CD14-positive monocyte (primary cell): ENCODE measurements at regions not wholly inside any gene's neighbourhood (a gene's known extent, or its start where the extent isn't known, plus 50 kb on each side); places are given as distances from the start of the nearest gene placed in this dataset.
"Not testable (repeated sequence)": the region's sequence is repeated elsewhere in the genome, so short reads cannot be mapped to it uniquely, and the experiment has no call there.

Experiments used
- DNase-seq, 3 donors: peaks; one replicate each; pipeline ENCODE4 v3.0.0-alpha.2; 2011 to 2022
- H2AFZ ChIP-seq: 2 replicates; pipeline ENCODE4 v1.6.0; 2012; ENCODE audit warnings: mild to moderate bottlenecking, low read depth, low read length, inconsistent platforms; ENCODE audit not compliant: insufficient read depth, poor library complexity, severe bottlenecking
- H3K27ac ChIP-seq, 2 donors: 1 replicate in 1 of 2; 2 replicates in 1 of 2; pipeline ENCODE4 v1.5.1; 2012 to 2013; ENCODE audit warnings: low read length in 2 of 2, control low read depth in 1 of 2, inconsistent platforms in 1 of 2, low read depth in 1 of 2, mild to moderate bottlenecking in 1 of 2
- H3K27me3 ChIP-seq, 2 donors: one replicate each; pipeline versions ENCODE4 v1.6.0 to v1.6.1; 2011 to 2013; ENCODE audit warnings: low read length in 2 of 2; ENCODE audit not compliant: control insufficient read depth in 2 of 2, insufficient read depth in 2 of 2
- H3K36me3 ChIP-seq, 2 donors: replicated peaks in 1 of 2; 1 replicate in 1 of 2; 2 replicates in 1 of 2; pipeline versions ENCODE4 v1.5.1 to v1.6.1; 2012 to 2013; ENCODE audit warnings: low read length in 2 of 2, control low read depth in 1 of 2, inconsistent platforms in 1 of 2, mild to moderate bottlenecking in 1 of 2; ENCODE audit not compliant: insufficient read depth in 2 of 2, control insufficient read depth in 1 of 2
- H3K4me1 ChIP-seq, 2 donors: 1 replicate in 1 of 2; 2 replicates in 1 of 2; pipeline versions ENCODE4 v1.5.1 to v1.6.1; 2012 to 2013; ENCODE audit warnings: low read length in 2 of 2, control low read depth in 1 of 2, inconsistent platforms in 1 of 2, mild to moderate bottlenecking in 1 of 2, moderate library complexity in 1 of 2; ENCODE audit not compliant: insufficient read depth in 2 of 2, control insufficient read depth in 1 of 2
- H3K4me2 ChIP-seq: replicated peaks from 2 replicates; pipeline ENCODE3; 2012; ENCODE audit warnings: low read length, moderate library complexity, mild to moderate bottlenecking; ENCODE audit not compliant: poor library complexity, severe bottlenecking; ENCODE audit errors: extremely low read depth
- H3K4me3 ChIP-seq, 3 experiments: fragments of 200-600 bp in 1 of 3; sonication (generic) in 1 of 3; replicated peaks in 1 of 3; 1 replicate in 2 of 3; 2 replicates in 1 of 3; pipeline ENCODE4 v1.5.1; 2011 to 2013; ENCODE audit warnings: low read length in 3 of 3, mild to moderate bottlenecking in 3 of 3, control low read depth in 2 of 3, low read depth in 2 of 3, inconsistent platforms in 1 of 3, moderate library complexity in 1 of 3
- H3K79me2 ChIP-seq: 2 replicates; pipeline ENCODE4 v1.6.0; 2012; ENCODE audit warnings: mild to moderate bottlenecking, control low read depth, inconsistent platforms, low read length, moderate library complexity; ENCODE audit not compliant: insufficient read depth
- H3K9ac ChIP-seq: 2 replicates; pipeline ENCODE4 v1.6.0; 2017; ENCODE audit warnings: low read length, mild to moderate bottlenecking; ENCODE audit not compliant: insufficient read depth, poor library complexity, severe bottlenecking
- H3K9me3 ChIP-seq, 2 donors: replicated peaks in 1 of 2; 1 replicate in 1 of 2; 2 replicates in 1 of 2; pipeline versions ENCODE4 v1.5.1 to v1.6.1; 2012 to 2013; ENCODE audit warnings: low read length in 2 of 2, control low read depth in 1 of 2; ENCODE audit not compliant: control insufficient read depth in 1 of 2, insufficient read depth in 1 of 2
- H4K20me1 ChIP-seq: 2 replicates; pipeline ENCODE4 v1.6.0; 2012; ENCODE audit warnings: mild to moderate bottlenecking, low read length, control low read depth, moderate library complexity; ENCODE audit not compliant: insufficient read depth
- H3K27ac Mint-ChIP-seq, 7 donors: one replicate each; pipeline ENCODE4 v1.8.0; 2020; ENCODE audit warnings: mild to moderate bottlenecking in 7 of 7, mixed read lengths in 7 of 7, moderate library complexity in 6 of 7, inconsistent platforms in 2 of 7
- H3K27me3 Mint-ChIP-seq, 3 donors: one replicate each; pipeline ENCODE4 v1.8.0; 2021 to 2022; ENCODE audit warnings: low read depth in 3 of 3, mild to moderate bottlenecking in 3 of 3, mixed read lengths in 3 of 3, moderate library complexity in 3 of 3, inconsistent platforms in 1 of 3
- H3K36me3 Mint-ChIP-seq, 2 donors: one replicate each; pipeline ENCODE4 v1.8.0; 2020; ENCODE audit warnings: mixed read lengths in 2 of 2, inconsistent platforms in 1 of 2, mild to moderate bottlenecking in 1 of 2
- H3K4me1 Mint-ChIP-seq: one replicate; pipeline ENCODE4 v1.8.0; 2020; ENCODE audit warnings: mild to moderate bottlenecking, mixed read lengths
- H3K4me3 Mint-ChIP-seq, 2 donors: one replicate each; pipeline ENCODE4 v1.8.0; 2020; ENCODE audit warnings: mild to moderate bottlenecking in 2 of 2, mixed read lengths in 2 of 2, moderate library complexity in 1 of 2
- H3K9me3 Mint-ChIP-seq, 7 donors: one replicate each; pipeline ENCODE4 v1.8.0; 2020 to 2022; ENCODE audit warnings: mixed read lengths in 7 of 7, mild to moderate bottlenecking in 6 of 7, moderate library complexity in 6 of 7, inconsistent platforms in 2 of 7
- CTCF ChIP-seq: fragments of 200-600 bp; IDR thresholded peaks from one replicate; pipeline ENCODE4 v1.8.0; 2022; ENCODE audit warnings: antibody characterized with exemption, mild to moderate bottlenecking
- WGBS: methylation state at CpG from one replicate; pipeline ENCODE4 v1.1.5; 2013; ENCODE audit warnings: missing lambda C conversion rate; ENCODE audit not compliant: insufficient coverage; 5-methylcytosine and 5-hydroxymethylcytosine counted together
- intact Hi-C, 2 donors: fragments of 100-400 bp; cut with micrococcal nuclease; formaldehyde crosslinking; loops; one replicate each; pipeline versions ENCODE4 v1.15.0 to v1.15.1; 2023

GRCh38 chr4:79676705-79677104 is 268.7 kb upstream of the GK2 start:
- no peak overlapping the region for H3K27ac Mint-ChIP-seq
- Histone ChIP-seq H3K4me2 (no peak overlapping the region), H4K20me1 (no peaks in the 10 kb centered on the region), H3K9ac (no peak overlapping the region), H3K4me1 (no peaks in the 10 kb centered on the region), H3K4me3 (no peak overlapping the region), H3K79me2 (no peaks in the 10 kb centered on the region), H2AFZ (no peak overlapping the region), H3K27ac (no peak overlapping the region), H3K27me3 (no peaks in the 10 kb centered on the region), H3K9me3 (no peaks in the 10 kb centered on the region), H3K36me3 (no peaks in the 10 kb centered on the region)
- no peak overlapping the region for H3K4me3 Mint-ChIP-seq
- TF ChIP-seq CTCF: no peak
- DNase-seq: no peak
- WGBS: 100% methylated on average over 1 of the region's 2 CpGs
- peaks cover 0 to 5% (median 2%) of the 10 kb centered on the region in 7 donors for H3K9me3 Mint-ChIP-seq
- H3K27me3 Mint-ChIP-seq: no peaks in the 10 kb centered on the region
- no peaks in the 10 kb centered on the region for H3K36me3 Mint-ChIP-seq
- H3K4me1 Mint-ChIP-seq: no peaks in the 10 kb centered on the region
- intact Hi-C loops: no loop called here

- H3K4me3 Mint-ChIP-seq, intact Hi-C loops, H3K27ac Mint-ChIP-seq, H3K36me3 ChIP-seq, H3K9me3 ChIP-seq, H3K4me2 ChIP-seq, H3K27ac ChIP-seq, H3K4me3 ChIP-seq, H3K9ac ChIP-seq, H3K27me3 Mint-ChIP-seq, H3K4me1 Mint-ChIP-seq, H4K20me1 ChIP-seq, H3K4me1 ChIP-seq, DNase-seq, H3K79me2 ChIP-seq, H2AFZ ChIP-seq, H3K36me3 Mint-ChIP-seq, H3K27me3 ChIP-seq: not testable (repeated sequence)
- no CpG with 5 or more reads among the region's 4 CpGs for WGBS
- H3K9me3 Mint-ChIP-seq: peaks cover 2 to 11% (median 4%) of the 10 kb centered on the region in 7 donors
Measured at GRCh38 chr4:79674906-79675305, 266.9 kb upstream of the GK2 start.
